Natural killer cell (primary cell): ENCODE measurements at regions not wholly inside any gene's neighbourhood (a gene's known extent, or its start where the extent isn't known, plus 50 kb on each side); places are given as distances from the start of the nearest gene placed in this dataset.

Source experiments
- ATAC-seq, 3 donors: fragments of 150-1000 bp in 2 of 3; fragments of 200-7000 bp in 1 of 3; cut with Tn5 transposase; 1 replicate in 1 of 3; 2 replicates in 2 of 3; pipeline ENCODE4 v1.10.0; 2021; ENCODE audit warnings: mild to moderate bottlenecking in 2 of 3, moderate library complexity in 2 of 3
- DNase-seq, 2 donors: peaks; one replicate each; pipeline versions ENCODE4 v3.0.0 to v3.0.0-alpha.2; 2013 to 2021; ENCODE audit warnings: mixed read lengths in 1 of 2
- H3K27ac ChIP-seq: one replicate; pipeline ENCODE4 v1.5.1; 2013; ENCODE audit warnings: mild to moderate bottlenecking, low read length
- H3K27me3 ChIP-seq: one replicate; pipeline ENCODE4 v1.6.1; 2013; ENCODE audit warnings: low read length; ENCODE audit not compliant: control insufficient read depth, insufficient read depth
- H3K36me3 ChIP-seq: one replicate; pipeline ENCODE4 v1.6.1; 2013; ENCODE audit warnings: low read length; ENCODE audit not compliant: control insufficient read depth, insufficient read depth
- H3K4me1 ChIP-seq: one replicate; pipeline ENCODE4 v1.6.1; 2013; ENCODE audit warnings: low read length; ENCODE audit not compliant: control insufficient read depth, insufficient read depth
- H3K4me3 ChIP-seq: one replicate; pipeline ENCODE4 v1.5.1; 2013; ENCODE audit warnings: low read length
- H3K9me3 ChIP-seq: one replicate; pipeline ENCODE4 v1.6.1; 2013; ENCODE audit warnings: low read length; ENCODE audit not compliant: control insufficient read depth, insufficient read depth
- H3K27ac Mint-ChIP-seq, 2 donors: one replicate each; pipeline ENCODE4 v1.8.0; 2022; ENCODE audit warnings: mild to moderate bottlenecking in 2 of 2, mixed read lengths in 2 of 2, moderate library complexity in 1 of 2
- H3K27me3 Mint-ChIP-seq, 2 donors: one replicate each; pipeline ENCODE4 v1.8.0; 2022; ENCODE audit warnings: low read depth in 2 of 2, mixed read lengths in 2 of 2
- H3K36me3 Mint-ChIP-seq: one replicate; pipeline ENCODE4 v1.8.0; 2022; ENCODE audit warnings: mixed read lengths
- H3K4me1 Mint-ChIP-seq, 2 donors: one replicate each; pipeline ENCODE4 v1.8.0; 2022; ENCODE audit warnings: mixed read lengths in 2 of 2
- H3K4me3 Mint-ChIP-seq: one replicate; pipeline ENCODE4 v1.8.0; 2022; ENCODE audit warnings: mild to moderate bottlenecking, moderate library complexity, mixed read lengths
- H3K9me3 Mint-ChIP-seq, 2 donors: one replicate each; pipeline ENCODE4 v1.8.0; 2022; ENCODE audit warnings: mixed read lengths in 2 of 2
- WGBS: methylation state at CpG from one replicate; pipeline ENCODE4 v1.1.7; 2013; ENCODE audit warnings: missing lambda C conversion rate; ENCODE audit not compliant: insufficient coverage; 5-methylcytosine and 5-hydroxymethylcytosine counted together
- intact Hi-C: fragments of 100-400 bp; cut with micrococcal nuclease; formaldehyde crosslinking; loops from one replicate; pipeline ENCODE4 v1.14.2; 2022
- TF ChIP-seq, protein P1 (sequence below): fragments of 200-600 bp; IDR thresholded peaks from one replicate; pipeline ENCODE4 v1.8.0; 2022; ENCODE audit warnings: antibody characterized with exemption

DNA sequence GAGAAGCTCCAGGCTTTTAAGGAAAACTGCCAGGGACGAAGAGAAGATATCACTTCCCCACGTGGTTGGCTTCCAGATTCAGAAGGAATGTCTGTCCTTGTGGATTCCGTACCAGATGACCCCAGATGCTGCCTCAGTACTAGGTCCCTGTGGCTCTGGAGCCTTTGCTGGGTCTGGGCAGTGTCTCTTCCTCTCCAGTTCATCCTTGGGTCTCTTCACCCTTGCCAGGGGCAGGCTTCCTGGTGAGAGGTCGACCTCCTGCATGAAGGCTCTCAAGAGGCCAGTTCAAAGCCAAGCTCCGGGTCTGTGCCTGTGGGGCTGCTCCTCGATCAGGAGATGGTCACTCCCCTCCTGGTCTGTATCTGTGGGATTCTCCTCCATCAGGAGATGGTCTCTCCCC lies 74.7 kb upstream of the B3GAT1 start:
- Histone ChIP-seq H3K27ac (no peak overlapping the region), H3K4me1 (no peaks in the 10 kb centered on the region), H3K9me3 (no peaks in the 10 kb centered on the region), H3K36me3 (no peaks in the 10 kb centered on the region), H3K4me3 (no peak overlapping the region), H3K27me3 (no peaks in the 10 kb centered on the region)
- 66% methylated on average over 6 of the region's 6 CpGs for WGBS
- H3K4me1 Mint-ChIP-seq, result peaks cover 7 to 21% of the 10 kb centered on the region in 2 donors
- H3K27ac Mint-ChIP-seq, result no peak overlapping the region
- no peaks in the 10 kb centered on the region for H3K9me3 Mint-ChIP-seq
- TF ChIP-seq, protein P1, sequence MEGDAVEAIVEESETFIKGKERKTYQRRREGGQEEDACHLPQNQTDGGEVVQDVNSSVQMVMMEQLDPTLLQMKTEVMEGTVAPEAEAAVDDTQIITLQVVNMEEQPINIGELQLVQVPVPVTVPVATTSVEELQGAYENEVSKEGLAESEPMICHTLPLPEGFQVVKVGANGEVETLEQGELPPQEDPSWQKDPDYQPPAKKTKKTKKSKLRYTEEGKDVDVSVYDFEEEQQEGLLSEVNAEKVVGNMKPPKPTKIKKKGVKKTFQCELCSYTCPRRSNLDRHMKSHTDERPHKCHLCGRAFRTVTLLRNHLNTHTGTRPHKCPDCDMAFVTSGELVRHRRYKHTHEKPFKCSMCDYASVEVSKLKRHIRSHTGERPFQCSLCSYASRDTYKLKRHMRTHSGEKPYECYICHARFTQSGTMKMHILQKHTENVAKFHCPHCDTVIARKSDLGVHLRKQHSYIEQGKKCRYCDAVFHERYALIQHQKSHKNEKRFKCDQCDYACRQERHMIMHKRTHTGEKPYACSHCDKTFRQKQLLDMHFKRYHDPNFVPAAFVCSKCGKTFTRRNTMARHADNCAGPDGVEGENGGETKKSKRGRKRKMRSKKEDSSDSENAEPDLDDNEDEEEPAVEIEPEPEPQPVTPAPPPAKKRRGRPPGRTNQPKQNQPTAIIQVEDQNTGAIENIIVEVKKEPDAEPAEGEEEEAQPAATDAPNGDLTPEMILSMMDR, result no peak
- no peak overlapping the region for H3K4me3 Mint-ChIP-seq
- H3K36me3 Mint-ChIP-seq, result no peaks in the 10 kb centered on the region
- DNase-seq (no peak), ATAC-seq (no peak)
- intact Hi-C loops, result no loop called here
- H3K27me3 Mint-ChIP-seq, result no peaks in the 10 kb centered on the region

DNA sequence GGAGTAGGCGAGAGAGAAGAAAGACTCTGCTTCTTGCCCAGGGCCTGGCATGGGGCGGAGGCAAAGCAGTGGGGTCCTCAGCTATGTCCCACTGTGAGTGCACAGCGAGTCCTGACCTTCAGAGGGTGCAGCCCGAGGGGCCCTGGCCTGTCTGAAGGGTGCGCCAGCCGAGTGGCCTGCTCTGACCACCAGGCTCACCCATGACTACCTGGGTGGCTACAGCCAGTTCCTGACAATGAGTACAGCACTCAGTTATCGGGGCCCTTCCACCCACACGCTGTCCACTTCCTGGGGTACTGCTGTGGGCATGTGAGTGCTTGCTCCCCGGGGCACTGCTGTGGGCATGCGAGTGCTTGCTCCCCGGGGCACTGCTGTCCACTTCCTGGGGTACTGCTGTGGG lies 74.1 kb upstream of the B3GAT1 start:
- WGBS, result 87% methylated on average over 11 of the region's 11 CpGs
- Histone ChIP-seq H3K27ac (no peak overlapping the region), H3K27me3 (no peaks in the 10 kb centered on the region), H3K36me3 (no peaks in the 10 kb centered on the region), H3K9me3 (no peaks in the 10 kb centered on the region), H3K4me1 (no peaks in the 10 kb centered on the region), H3K4me3 (no peak overlapping the region)
- Mint-ChIP-seq H3K4me3 (no peak overlapping the region), H3K36me3 (no peaks in the 10 kb centered on the region), H3K4me1 (peaks cover 7 to 21% of the 10 kb centered on the region in 2 donors), H3K27ac (no peak overlapping the region), H3K27me3 (no peaks in the 10 kb centered on the region), H3K9me3 (no peaks in the 10 kb centered on the region)
- no peak for DNase-seq
- no peak for ATAC-seq
- intact Hi-C loops, result no loop called here
- TF ChIP-seq, protein P1, result no peak

DNA sequence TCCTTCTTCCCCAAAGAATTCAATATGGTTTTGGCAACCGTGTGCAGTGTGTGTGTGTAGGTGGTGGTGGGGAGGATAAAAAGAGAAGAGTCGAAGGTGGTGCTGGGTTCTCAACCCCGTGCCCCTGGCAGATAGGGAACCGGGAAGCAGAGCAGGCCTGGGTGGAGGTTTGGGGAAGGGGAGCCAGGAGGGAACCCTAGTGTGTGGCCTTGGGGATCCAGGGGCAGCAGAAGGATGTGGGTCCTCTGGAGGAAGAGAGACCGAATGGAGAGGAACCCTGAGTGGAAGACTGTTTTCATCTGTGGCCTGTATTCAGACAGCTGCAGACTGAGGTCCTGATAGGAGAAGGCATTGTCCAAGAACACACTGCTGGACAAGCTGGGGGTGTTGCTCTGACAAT lies 73.3 kb upstream of the B3GAT1 start:
- Mint-ChIP-seq H3K9me3 (no peaks in the 10 kb centered on the region), H3K4me1 (peaks cover 7 to 21% of the 10 kb centered on the region in 2 donors), H3K27ac (no peak overlapping the region), H3K4me3 (no peak overlapping the region), H3K36me3 (no peaks in the 10 kb centered on the region), H3K27me3 (no peaks in the 10 kb centered on the region)
- Histone ChIP-seq H3K36me3 (no peaks in the 10 kb centered on the region), H3K27me3 (no peaks in the 10 kb centered on the region), H3K4me1 (no peaks in the 10 kb centered on the region), H3K27ac (no peak overlapping the region), H3K9me3 (no peaks in the 10 kb centered on the region), H3K4me3 (no peak overlapping the region)
- no peak for ATAC-seq
- intact Hi-C loops, result no loop called here
- no peak for DNase-seq
- WGBS, result 76% methylated on average over 5 of the region's 5 CpGs
- TF ChIP-seq, protein P1, result no peak

DNA sequence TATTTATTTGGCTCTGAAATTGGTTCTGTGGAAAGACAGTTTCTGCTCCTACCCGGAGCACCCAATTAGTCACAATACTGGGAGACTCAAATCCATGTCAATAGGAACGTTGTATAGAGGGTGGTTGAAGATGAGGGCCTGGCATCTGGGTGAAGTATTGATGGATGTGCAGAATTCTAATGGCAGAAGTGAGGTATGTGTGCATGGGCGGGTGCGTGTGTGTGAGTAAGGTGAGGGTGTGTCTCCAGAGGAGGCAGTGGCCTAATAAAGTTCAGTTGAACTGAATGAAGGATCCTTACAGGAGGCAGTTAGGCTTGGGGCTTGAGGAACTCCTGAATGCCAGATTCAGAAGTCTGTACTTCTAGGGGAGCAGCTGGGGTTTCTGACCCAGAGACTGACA lies 71.8 kb upstream of the B3GAT1 start:
- TF ChIP-seq, protein P1, result no peak
- Mint-ChIP-seq H3K27me3 (no peaks in the 10 kb centered on the region), H3K36me3 (no peaks in the 10 kb centered on the region), H3K27ac (no peak overlapping the region), H3K4me3 (no peak overlapping the region), H3K4me1 (peaks cover 3 to 7% of the 10 kb centered on the region in 2 donors), H3K9me3 (no peaks in the 10 kb centered on the region)
- Histone ChIP-seq H3K27ac (no peak overlapping the region), H3K4me1 (no peaks in the 10 kb centered on the region), H3K27me3 (no peaks in the 10 kb centered on the region), H3K9me3 (no peaks in the 10 kb centered on the region), H3K36me3 (no peaks in the 10 kb centered on the region), H3K4me3 (no peak overlapping the region)
- intact Hi-C loops, result no loop called here
- DNase-seq, result no peak
- ATAC-seq, result no peak
- WGBS, result 79% methylated on average over 4 of the region's 4 CpGs
